MM.1S (cell line): ENCODE measurements at regions not wholly inside any gene's neighbourhood (a gene's known extent, or its start where the extent isn't known, plus 50 kb on each side); places are given as distances from the start of the nearest gene placed in this dataset.

Source experiments
- DNase-seq: peaks from one replicate; pipeline ENCODE4 v3.0.0-alpha.2; 2015
- H2AFZ ChIP-seq: fragments of 300-600 bp; sonication (generic); 2 replicates; pipeline ENCODE4 v1.6.0; 2016; ENCODE audit warnings: antibody characterized with exemption, low read length
- H3F3A ChIP-seq: fragments of 300-600 bp; sonication (generic); 2 replicates; pipeline ENCODE4 v1.6.1; 2016; ENCODE audit warnings: mild to moderate bottlenecking, antibody characterized with exemption, low read length, moderate library complexity, mixed read lengths; ENCODE audit not compliant: insufficient read depth
- H3K27ac ChIP-seq: fragments of 300-600 bp; sonication (generic); 2 replicates; pipeline ENCODE4 v1.5.1; 2016; ENCODE audit warnings: mild to moderate bottlenecking, low read length
- H3K27me3 ChIP-seq: fragments of 300-600 bp; sonication (generic); replicated peaks from 2 replicates; pipeline ENCODE4 v1.6.0; 2016; ENCODE audit warnings: low read length; ENCODE audit not compliant: insufficient read depth
- H3K36me3 ChIP-seq: fragments of 300-600 bp; sonication (generic); replicated peaks from 2 replicates; pipeline ENCODE4 v1.6.1; 2016; ENCODE audit warnings: mild to moderate bottlenecking, low read length, mixed read lengths; ENCODE audit not compliant: insufficient read depth
- H3K4me1 ChIP-seq: fragments of 300-600 bp; sonication (generic); 2 replicates; pipeline ENCODE4 v1.6.1; 2016; ENCODE audit warnings: low read length, mixed read lengths
- H3K4me2 ChIP-seq: fragments of 300-600 bp; sonication (generic); 2 replicates; pipeline ENCODE4 v1.6.0; 2016; ENCODE audit warnings: low read depth, low read length
- H3K4me3 ChIP-seq: fragments of 300-600 bp; sonication (generic); 2 replicates; pipeline ENCODE4 v1.5.1; 2016; ENCODE audit warnings: low read length, mixed read lengths
- H3K79me2 ChIP-seq: fragments of 300-600 bp; sonication (generic); 2 replicates; pipeline ENCODE4 v1.6.1; 2016; ENCODE audit warnings: mixed run types, low read length, mixed read lengths
- H3K9ac ChIP-seq: fragments of 300-600 bp; sonication (generic); 2 replicates; pipeline ENCODE4 v1.6.1; 2016; ENCODE audit warnings: low read length, mixed read lengths
- H3K9me2 ChIP-seq: fragments of 300-600 bp; sonication (generic); replicated peaks from 2 replicates; pipeline ENCODE4 v1.6.1; 2016; ENCODE audit warnings: mild to moderate bottlenecking, low read length, mixed read lengths; ENCODE audit not compliant: insufficient read depth
- H3K9me3 ChIP-seq: fragments of 300-600 bp; sonication (generic); replicated peaks from 2 replicates; pipeline ENCODE4 v1.6.1; 2016; ENCODE audit warnings: mild to moderate bottlenecking, low read length, mixed read lengths; ENCODE audit not compliant: insufficient read depth
- H4K20me1 ChIP-seq: fragments of 300-600 bp; sonication (generic); 2 replicates; pipeline ENCODE4 v1.6.1; 2016; ENCODE audit warnings: mild to moderate bottlenecking, low read length, moderate library complexity, mixed read lengths; ENCODE audit not compliant: insufficient read depth
- CTCF ChIP-seq: fragments of 300-600 bp; sonication (generic); IDR thresholded peaks from 2 replicates; pipeline ENCODE4 v1.5.1; 2016; ENCODE audit warnings: antibody characterized with exemption, low read length, mixed read lengths
- EZH2 ChIP-seq: fragments of 300-600 bp; sonication (generic); optimal IDR thresholded peaks from 2 replicates; pipeline ENCODE3; 2017; ENCODE audit warnings: low read depth, mild to moderate bottlenecking, antibody characterized with exemption, low read length, mixed read lengths
- EZH2phosphoT487 ChIP-seq: fragments of 300-600 bp; sonication (generic); IDR thresholded peaks from 2 replicates; pipeline ENCODE4 v1.6.1; 2018; ENCODE audit warnings: antibody characterized with exemption, low read length

GRCh38 chr6:95797054-95797453, 218.7 kb upstream of the FUT9 start:
- H3K9me2 ChIP-seq: no peaks in the 10 kb centered on the region
- H3K9ac ChIP-seq: no peak overlapping the region
- H3F3A ChIP-seq: no peaks in the 10 kb centered on the region
- no peak overlapping the region for H2AFZ ChIP-seq
- H3K27ac ChIP-seq: no peak overlapping the region
- H3K36me3 ChIP-seq: no peaks in the 10 kb centered on the region
- H4K20me1 ChIP-seq: no peaks in the 10 kb centered on the region
- H3K4me2 ChIP-seq: no peak overlapping the region
- no peak for DNase-seq
- no peaks in the 10 kb centered on the region for H3K79me2 ChIP-seq
- H3K4me1 ChIP-seq: no peaks in the 10 kb centered on the region
- no peak overlapping the region for H3K4me3 ChIP-seq
- H3K27me3 ChIP-seq: no peaks in the 10 kb centered on the region
- no peak for TF ChIP-seq EZH2
- no peak for TF ChIP-seq CTCF
- no peak for TF ChIP-seq EZH2phosphoT487
- H3K9me3 ChIP-seq: no peaks in the 10 kb centered on the region

GRCh38 chr6:95802978-95803377, 212.8 kb upstream of the FUT9 start:
- Histone ChIP-seq H3K27ac (no peak overlapping the region), H3K4me1 (no peaks in the 10 kb centered on the region), H3K9me3 (no peaks in the 10 kb centered on the region), H3K36me3 (no peaks in the 10 kb centered on the region), H3K79me2 (no peaks in the 10 kb centered on the region), H3K4me3 (no peak overlapping the region), H3K9me2 (no peaks in the 10 kb centered on the region), H3F3A (no peaks in the 10 kb centered on the region), H3K4me2 (no peak overlapping the region), H3K9ac (no peak overlapping the region), H4K20me1 (no peaks in the 10 kb centered on the region), H2AFZ (no peak overlapping the region), H3K27me3 (no peaks in the 10 kb centered on the region)
- DNase-seq: no peak
- no peak for TF ChIP-seq EZH2
- no peak for TF ChIP-seq EZH2phosphoT487

GRCh38 chr6:95803889-95804288, 211.9 kb upstream of the FUT9 start:
- Histone ChIP-seq H3K9ac (no peak overlapping the region), H3K79me2 (no peaks in the 10 kb centered on the region), H3K36me3 (no peaks in the 10 kb centered on the region), H4K20me1 (no peaks in the 10 kb centered on the region), H3K9me3 (no peaks in the 10 kb centered on the region), H2AFZ (no peak overlapping the region), H3K27me3 (no peaks in the 10 kb centered on the region), H3F3A (no peaks in the 10 kb centered on the region), H3K9me2 (no peaks in the 10 kb centered on the region), H3K27ac (no peak overlapping the region; the same call in 1 of the 2 replicates), H3K4me3 (no peak overlapping the region), H3K4me2 (no peak overlapping the region), H3K4me1 (no peaks in the 10 kb centered on the region)
- TF ChIP-seq EZH2 (no peak), EZH2phosphoT487 (no peak), CTCF (no peak)
- DNase-seq: no peak

GRCh38 chr6:95804847-95805541, 210.8 kb upstream of the FUT9 start:
- no peaks in the 10 kb centered on the region for H3K27me3 ChIP-seq
- no peaks in the 10 kb centered on the region for H3K9me3 ChIP-seq
- H3K4me2 ChIP-seq: no peak overlapping the region
- H3K27ac ChIP-seq: no peak overlapping the region
- H3K4me1 ChIP-seq: no peaks in the 10 kb centered on the region
- H3K79me2 ChIP-seq: no peaks in the 10 kb centered on the region
- H3K9me2 ChIP-seq: no peaks in the 10 kb centered on the region
- no peak for DNase-seq
- no peaks in the 10 kb centered on the region for H3K36me3 ChIP-seq
- TF ChIP-seq EZH2 (no peak), CTCF (no peak), EZH2phosphoT487 (no peak)
- H2AFZ ChIP-seq: no peak overlapping the region
- no peak overlapping the region for H3K4me3 ChIP-seq
- no peaks in the 10 kb centered on the region for H3F3A ChIP-seq
- H4K20me1 ChIP-seq: no peaks in the 10 kb centered on the region
- no peak overlapping the region for H3K9ac ChIP-seq
